ENCODE measurements at regions not wholly inside any gene's neighbourhood (a gene's known extent, or its start where the extent isn't known, plus 50 kb on each side); places are given as distances from the start of the nearest gene placed in this dataset.

DNA sequence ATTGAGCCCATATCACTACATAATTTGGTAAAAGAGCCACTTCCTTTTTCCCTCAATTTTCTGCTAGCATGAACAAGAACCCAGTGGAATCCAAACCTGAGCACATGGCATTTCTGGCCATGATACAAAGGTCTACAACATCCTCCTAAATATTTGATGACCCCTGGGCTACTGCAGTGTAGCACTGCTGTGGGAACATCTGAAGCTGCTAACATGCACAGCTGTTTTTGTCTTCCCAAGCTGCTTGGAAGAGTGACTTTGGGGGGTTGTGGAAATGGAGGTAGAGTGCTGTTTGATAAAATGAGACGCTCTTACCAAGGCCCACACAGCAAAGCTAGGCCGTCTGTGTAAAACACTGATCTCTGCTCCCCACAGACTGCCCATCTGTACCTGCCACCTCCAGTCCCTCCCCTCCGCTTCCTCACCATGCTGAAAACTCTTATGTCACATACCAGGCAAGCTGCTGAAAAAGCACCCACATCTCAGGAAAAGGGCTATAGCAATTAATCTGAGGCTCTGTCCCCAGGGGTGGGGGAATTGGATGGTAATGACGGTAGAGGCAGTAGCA, 197.2 kb upstream of the HNRNPA3 start:
- TF ChIP-seq ZFP3 (CRISPR knock-in tag; IDR thresholded peaks at IDR 0.05): no peak
- TF ChIP-seq, protein P1, sequence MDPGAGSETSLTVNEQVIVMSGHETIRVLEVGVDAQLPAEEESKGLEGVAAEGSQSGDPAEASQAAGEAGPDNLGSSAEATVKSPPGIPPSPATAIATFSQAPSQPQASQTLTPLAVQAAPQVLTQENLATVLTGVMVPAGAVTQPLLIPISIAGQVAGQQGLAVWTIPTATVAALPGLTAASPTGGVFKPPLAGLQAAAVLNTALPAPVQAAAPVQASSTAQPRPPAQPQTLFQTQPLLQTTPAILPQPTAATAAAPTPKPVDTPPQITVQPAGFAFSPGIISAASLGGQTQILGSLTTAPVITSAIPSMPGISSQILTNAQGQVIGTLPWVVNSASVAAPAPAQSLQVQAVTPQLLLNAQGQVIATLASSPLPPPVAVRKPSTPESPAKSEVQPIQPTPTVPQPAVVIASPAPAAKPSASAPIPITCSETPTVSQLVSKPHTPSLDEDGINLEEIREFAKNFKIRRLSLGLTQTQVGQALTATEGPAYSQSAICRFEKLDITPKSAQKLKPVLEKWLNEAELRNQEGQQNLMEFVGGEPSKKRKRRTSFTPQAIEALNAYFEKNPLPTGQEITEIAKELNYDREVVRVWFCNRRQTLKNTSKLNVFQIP (CRISPR knock-in tag; IDR thresholded peaks at IDR 0.05; ENCODE audit: borderline replicate concordance, low read depth): no peak
- no peak for TF ChIP-seq TOX (CRISPR knock-in tag; IDR thresholded peaks at IDR 0.05; ENCODE audit: borderline replicate concordance)
- no peak for TF ChIP-seq ZNF70 (CRISPR knock-in tag; IDR thresholded peaks at IDR 0.05)
- TF ChIP-seq TCF4 (CRISPR knock-in tag; IDR thresholded peaks at IDR 0.05; ENCODE audit: borderline replicate concordance): no peak
- TF ChIP-seq ZFP30 (CRISPR knock-in tag; IDR thresholded peaks at IDR 0.05): no peak
- TF ChIP-seq BACH2 (CRISPR knock-in tag; IDR thresholded peaks at IDR 0.05; ENCODE audit: borderline replicate concordance): no peak
- no peak for TF ChIP-seq ARNTL (CRISPR knock-in tag; IDR thresholded peaks at IDR 0.05; ENCODE audit: borderline replicate concordance, low read depth)
- TF ChIP-seq ESRRG (CRISPR knock-in tag; IDR thresholded peaks at IDR 0.05): no peak
- no peak for TF ChIP-seq ISL1 (CRISPR knock-in tag; IDR thresholded peaks at IDR 0.05)
- TF ChIP-seq, protein P2, sequence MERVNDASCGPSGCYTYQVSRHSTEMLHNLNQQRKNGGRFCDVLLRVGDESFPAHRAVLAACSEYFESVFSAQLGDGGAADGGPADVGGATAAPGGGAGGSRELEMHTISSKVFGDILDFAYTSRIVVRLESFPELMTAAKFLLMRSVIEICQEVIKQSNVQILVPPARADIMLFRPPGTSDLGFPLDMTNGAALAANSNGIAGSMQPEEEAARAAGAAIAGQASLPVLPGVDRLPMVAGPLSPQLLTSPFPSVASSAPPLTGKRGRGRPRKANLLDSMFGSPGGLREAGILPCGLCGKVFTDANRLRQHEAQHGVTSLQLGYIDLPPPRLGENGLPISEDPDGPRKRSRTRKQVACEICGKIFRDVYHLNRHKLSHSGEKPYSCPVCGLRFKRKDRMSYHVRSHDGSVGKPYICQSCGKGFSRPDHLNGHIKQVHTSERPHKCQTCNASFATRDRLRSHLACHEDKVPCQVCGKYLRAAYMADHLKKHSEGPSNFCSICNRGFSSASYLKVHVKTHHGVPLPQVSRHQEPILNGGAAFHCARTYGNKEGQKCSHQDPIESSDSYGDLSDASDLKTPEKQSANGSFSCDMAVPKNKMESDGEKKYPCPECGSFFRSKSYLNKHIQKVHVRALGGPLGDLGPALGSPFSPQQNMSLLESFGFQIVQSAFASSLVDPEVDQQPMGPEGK (CRISPR knock-in tag; IDR thresholded peaks at IDR 0.05; ENCODE audit: borderline replicate concordance): no peak
- TF ChIP-seq, protein P3, sequence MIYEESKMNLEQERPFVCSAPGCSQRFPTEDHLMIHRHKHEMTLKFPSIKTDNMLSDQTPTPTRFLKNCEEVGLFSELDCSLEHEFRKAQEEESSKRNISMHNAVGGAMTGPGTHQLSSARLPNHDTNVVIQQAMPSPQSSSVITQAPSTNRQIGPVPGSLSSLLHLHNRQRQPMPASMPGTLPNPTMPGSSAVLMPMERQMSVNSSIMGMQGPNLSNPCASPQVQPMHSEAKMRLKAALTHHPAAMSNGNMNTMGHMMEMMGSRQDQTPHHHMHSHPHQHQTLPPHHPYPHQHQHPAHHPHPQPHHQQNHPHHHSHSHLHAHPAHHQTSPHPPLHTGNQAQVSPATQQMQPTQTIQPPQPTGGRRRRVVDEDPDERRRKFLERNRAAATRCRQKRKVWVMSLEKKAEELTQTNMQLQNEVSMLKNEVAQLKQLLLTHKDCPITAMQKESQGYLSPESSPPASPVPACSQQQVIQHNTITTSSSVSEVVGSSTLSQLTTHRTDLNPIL (CRISPR knock-in tag; IDR thresholded peaks at IDR 0.05; ENCODE audit: low read depth): no peak
